ENCODE measurements at regions not wholly inside any gene's neighbourhood (a gene's known extent, or its start where the extent isn't known, plus 50 kb on each side); places are given as distances from the start of the nearest gene placed in this dataset.

GRCh38 chr13:77425705-77426104, 98.8 kb upstream of the MYCBP2 start:
- no peak for TF ChIP-seq CTCF (IDR thresholded peaks at IDR 0.05; ENCODE audit: extremely low read depth, missing control alignments)
- DNase-seq (ENCODE audit: low spot score): no peak

GRCh38 chr13:77423296-77423695, 96.4 kb upstream of the MYCBP2 start:
- TF ChIP-seq CTCF (IDR thresholded peaks at IDR 0.05; ENCODE audit: extremely low read depth, missing control alignments): no peak
- DNase-seq (ENCODE audit: low spot score): no peak

GRCh38 chr13:77422724-77423123, 95.8 kb upstream of the MYCBP2 start:
- DNase-seq (ENCODE audit: low spot score): no peak
- TF ChIP-seq CTCF (IDR thresholded peaks at IDR 0.05; ENCODE audit: extremely low read depth, missing control alignments): no peak

- DNase-seq (ENCODE audit: low spot score): no peak
- no peak for TF ChIP-seq CTCF (IDR thresholded peaks at IDR 0.05; ENCODE audit: extremely low read depth, missing control alignments)
Measured at GRCh38 chr13:77417897-77418296, 91.0 kb upstream of the MYCBP2 start.

- TF ChIP-seq CTCF (IDR thresholded peaks at IDR 0.05; ENCODE audit: extremely low read depth, missing control alignments): no peak
- DNase-seq (ENCODE audit: low spot score): no peak
Measured at GRCh38 chr13:77416666-77417212, 89.8 kb upstream of the MYCBP2 start.

GRCh38 chr13:77415253-77416071, 88.6 kb upstream of the MYCBP2 start:
- TF ChIP-seq CTCF (IDR thresholded peaks at IDR 0.05; ENCODE audit: extremely low read depth, missing control alignments): no peak
- DNase-seq (ENCODE audit: low spot score): no peak

- TF ChIP-seq CTCF (IDR thresholded peaks at IDR 0.05; ENCODE audit: extremely low read depth, missing control alignments): no peak
Measured at GRCh38 chr13:77412860-77413259, 86.0 kb upstream of the MYCBP2 start.

More at GRCh38 chr13:77412860-77413259, 86.0 kb upstream of the MYCBP2 start:
- DNase-seq (ENCODE audit: low spot score): no peak
